WTC11 (cell line): ENCODE measurements at regions not wholly inside any gene's neighbourhood (a gene's known extent, or its start where the extent isn't known, plus 50 kb on each side); places are given as distances from the start of the nearest gene placed in this dataset.

Source experiments
- ATAC-seq: fragments of 200-7000 bp; cut with Tn5 transposase; 2 replicates; pipeline ENCODE4 v1.10.0; 2021; ENCODE audit warnings: mild to moderate bottlenecking, moderate library complexity
- CTCF ChIA-PET: fragments of 300-600 bp; sonication (Branson Sonifier 250); formaldehyde crosslinking; loops from one replicate; lab custom pipeline; 2021; ENCODE audit warnings: antibody characterized with exemption; lab: Charles Lee
- POLR2A ChIA-PET: fragments of 350-600 bp; sonication (Branson Sonifier 250); formaldehyde crosslinking; loops from one replicate; lab custom pipeline; 2021; ENCODE audit warnings: antibody characterized with exemption; lab: Charles Lee
- DNase-seq: peaks from one replicate; pipeline ENCODE4 v3.0.0; 2021; ENCODE audit warnings: low spot score
- H3K27ac Mint-ChIP-seq: 2 replicates; pipeline ENCODE4 v1.8.0; 2021; ENCODE audit warnings: mixed read lengths
- H3K27me3 Mint-ChIP-seq: 2 replicates; pipeline ENCODE4 v1.8.0; 2021; ENCODE audit warnings: low read depth, mild to moderate bottlenecking, moderate library complexity, mixed read lengths
- H3K36me3 Mint-ChIP-seq: 2 replicates; pipeline ENCODE4 v1.8.0; 2021; ENCODE audit warnings: mixed read lengths
- H3K4me1 Mint-ChIP-seq: 2 replicates; pipeline ENCODE4 v1.8.0; 2022; ENCODE audit warnings: mixed read lengths
- H3K4me3 Mint-ChIP-seq: 2 replicates; pipeline ENCODE4 v1.8.0; 2021; ENCODE audit warnings: mild to moderate bottlenecking, moderate library complexity, mixed read lengths
- H3K9me3 Mint-ChIP-seq: 2 replicates; pipeline ENCODE4 v1.8.0; 2021; ENCODE audit warnings: mixed read lengths
- CREB1 ChIP-seq: sonication (generic); formaldehyde crosslinking; IDR thresholded peaks from 2 replicates; pipeline ENCODE4 v1.8.0; 2023; ENCODE audit warnings: mild to moderate bottlenecking, missing genetic modification reagents
- CTCF ChIP-seq: fragments of 200-600 bp; IDR thresholded peaks from 2 replicates; pipeline ENCODE4 v1.8.0; 2022; ENCODE audit warnings: antibody characterized with exemption
- FOXJ3 ChIP-seq: sonication (generic); formaldehyde crosslinking; IDR thresholded peaks from 2 replicates; pipeline ENCODE4 v1.9.0; 2021; ENCODE audit warnings: missing genetic modification reagents, mild to moderate bottlenecking, borderline replicate concordance
- FOXP1 ChIP-seq: sonication (generic); formaldehyde crosslinking; IDR thresholded peaks from 2 replicates; pipeline ENCODE4 v1.8.0; 2022; ENCODE audit warnings: missing genetic modification reagents, mild to moderate bottlenecking, moderate library complexity, borderline replicate concordance
- IRF2 ChIP-seq: sonication (generic); formaldehyde crosslinking; IDR thresholded peaks from 2 replicates; pipeline ENCODE4 v1.8.0; 2022; ENCODE audit warnings: low read depth, missing genetic modification reagents, borderline replicate concordance
- JAZF1 ChIP-seq: fragments of 250-450 bp; sonication (Bioruptor Pico); IDR thresholded peaks from 2 replicates; pipeline ENCODE4 v1.9.0; 2021; ENCODE audit warnings: moderate library complexity, mild to moderate bottlenecking, inconsistent platforms
- JUN ChIP-seq: sonication (generic); formaldehyde crosslinking; IDR thresholded peaks from 2 replicates; pipeline ENCODE4 v1.8.0; 2023; ENCODE audit warnings: mild to moderate bottlenecking, missing genetic modification reagents
- NR1H2 ChIP-seq: sonication (generic); formaldehyde crosslinking; IDR thresholded peaks from 2 replicates; pipeline ENCODE4 v1.9.0; 2021; ENCODE audit warnings: mild to moderate bottlenecking, moderate library complexity, missing genetic modification reagents
- PRDM15 ChIP-seq: sonication (generic); formaldehyde crosslinking; IDR thresholded peaks from 2 replicates; pipeline ENCODE4 v1.8.0; 2022; ENCODE audit warnings: missing genetic modification reagents
- TCF7 ChIP-seq: sonication (generic); formaldehyde crosslinking; IDR thresholded peaks from 2 replicates; pipeline ENCODE4 v1.8.0; 2022; ENCODE audit warnings: mild to moderate bottlenecking, low read depth, missing genetic modification reagents, moderate library complexity
- USF1 ChIP-seq: sonication (generic); formaldehyde crosslinking; IDR thresholded peaks from 2 replicates; pipeline ENCODE4 v1.8.0; 2022; ENCODE audit warnings: mild to moderate bottlenecking, missing genetic modification reagents
- ZNF219 ChIP-seq: sonication (generic); formaldehyde crosslinking; IDR thresholded peaks from 2 replicates; pipeline ENCODE4 v1.8.0; 2023; ENCODE audit warnings: missing genetic modification reagents, mild to moderate bottlenecking, borderline replicate concordance
- ZNF423 ChIP-seq: fragments of 250-450 bp; sonication (Bioruptor Pico); IDR thresholded peaks from 2 replicates; pipeline ENCODE4 v2.1.2; 2022; ENCODE audit warnings: mild to moderate bottlenecking, moderate library complexity
- ZNF425 ChIP-seq: fragments of 250-450 bp; sonication (Bioruptor Pico); conservative IDR thresholded peaks from 2 replicates; pipeline ENCODE4 v1.9.0; 2021; ENCODE audit warnings: mild to moderate bottlenecking
- ZNF532 ChIP-seq: fragments of 250-450 bp; sonication (Bioruptor Pico); IDR thresholded peaks from 2 replicates; pipeline ENCODE4 v1.9.0; 2021; ENCODE audit warnings: mild to moderate bottlenecking, borderline replicate concordance

GRCh38 chr4:27668001-27668400, 807.4 kb downstream of the STIM2 start (continued):
- no peak for TF ChIP-seq ZNF425 (CRISPR knock-in tag)
- TF ChIP-seq NR1H2 (CRISPR knock-in tag): no peak
- no peak for TF ChIP-seq FOXJ3 (CRISPR knock-in tag)
- TF ChIP-seq ZNF423 (CRISPR knock-in tag): no peak

GRCh38 chr4:27678027-27678426, 817.4 kb downstream of the STIM2 start:
- DNase-seq (no peak), ATAC-seq (no peak)
- POLR2A ChIA-PET: no interaction called here
- CTCF ChIA-PET: no interaction called here
- Mint-ChIP-seq H3K27me3 (no peaks in the 10 kb centered on the region), H3K4me3 (no peak overlapping the region), H3K4me1 (no peaks in the 10 kb centered on the region), H3K27ac (no peak overlapping the region), H3K36me3 (no peaks in the 10 kb centered on the region)
- TF ChIP-seq ZNF423 (CRISPR knock-in tag) (no peak), ZNF219 (no peak), FOXP1 (no peak), IRF2 (CRISPR knock-in tag) (no peak), JAZF1 (CRISPR knock-in tag) (no peak), TCF7 (CRISPR knock-in tag) (no peak), JUN (CRISPR knock-in tag) (no peak), USF1 (CRISPR knock-in tag) (no peak), ZNF532 (no peak), CREB1 (no peak)
- TF ChIP-seq, all 79 proteins: peak for 0
- no peaks in the 10 kb centered on the region for H3K9me3 Mint-ChIP-seq

GRCh38 chr4:27684610-27685011, 824.0 kb downstream of the STIM2 start:
- peak; percentile 69 for DNase-seq
- ChIA-PET CTCF (interaction anchor here (0.6 to 1.7 kb wide), 25 partner anchors 8 to 530 kb away, joined by 3 to 12 read pairs (median 4); no protein-coding TSS in a partner anchor), POLR2A (interaction anchor here (0.6 kb wide), 1 partner anchor 11 kb away, joined by 4 read pairs; no protein-coding TSS in a partner anchor)
- peak; percentile 100 for ATAC-seq
- Mint-ChIP-seq H3K27me3 (no peaks in the 10 kb centered on the region), H3K4me1 (peaks cover 5% of the 10 kb centered on the region), H3K27ac (peak overlapping the region; percentile 48; the same call in 1 of the 2 replicates), H3K36me3 (no peaks in the 10 kb centered on the region), H3K4me3 (no peak overlapping the region), H3K9me3 (no peaks in the 10 kb centered on the region)
- TF ChIP-seq PRDM15 (CRISPR knock-in tag) (no peak), CTCF (peak; percentile 65)
